PC-9 (cell line): ENCODE measurements at regions not wholly inside any gene's neighbourhood (a gene's known extent, or its start where the extent isn't known, plus 50 kb on each side); places are given as distances from the start of the nearest gene placed in this dataset.

Experiments used
- BruUV-seq: library from RNA; stranded (reverse); fragments of 400-500 nt; replicated peaks from 2 replicates; lab custom pipeline; 2021; lab: Mats Ljungman, UMichigan
- CTCF ChIA-PET: fragments of 300-600 bp; sonication (Branson Sonifier 250); formaldehyde crosslinking; loops from one replicate; lab custom pipeline; 2022; ENCODE audit warnings: antibody characterized with exemption; lab: Charles Lee
- POLR2A ChIA-PET: fragments of 300-600 bp; sonication (Branson Sonifier 250); formaldehyde crosslinking; loops from one replicate; lab custom pipeline; 2022; ENCODE audit warnings: antibody characterized with exemption; ENCODE audit not compliant: unreplicated experiment; lab: Charles Lee
- DNase-seq, 2 experiments: peaks; one replicate each; pipeline versions ENCODE4 v3.0.0 to v3.0.0-alpha.2; 2015 to 2022; ENCODE audit warnings: mixed read lengths in 1 of 2
- H2AFZ ChIP-seq: fragments of 200-600 bp; sonication (generic); 2 replicates; pipeline ENCODE4 v1.8.1; 2017; ENCODE audit warnings: antibody characterized with exemption
- H3F3A ChIP-seq: fragments of 200-600 bp; sonication (generic); 2 replicates; pipeline ENCODE4 v1.8.1; 2017; ENCODE audit warnings: antibody characterized with exemption, mild to moderate bottlenecking, low read depth; ENCODE audit not compliant: insufficient read depth
- H3K27ac ChIP-seq: fragments of 200-600 bp; sonication (generic); 2 replicates; pipeline ENCODE4 v1.6.1; 2016; ENCODE audit warnings: mixed run types
- H3K27me3 ChIP-seq: fragments of 200-600 bp; sonication (generic); 2 replicates; pipeline ENCODE4 v1.6.1; 2016; ENCODE audit warnings: low read depth, mixed run types; ENCODE audit not compliant: insufficient read depth
- H3K36me3 ChIP-seq: fragments of 200-600 bp; sonication (generic); 2 replicates; pipeline ENCODE4 v1.6.1; 2016; ENCODE audit warnings: low read depth, mixed run types
- H3K4me1 ChIP-seq: fragments of 200-600 bp; sonication (generic); replicated peaks from 2 replicates; pipeline ENCODE4 v1.6.1; 2016; ENCODE audit warnings: mixed run types; ENCODE audit not compliant: insufficient read depth
- H3K4me2 ChIP-seq: fragments of 200-600 bp; sonication (generic); 2 replicates; pipeline ENCODE4 v1.6.1; 2017; ENCODE audit warnings: mixed run types
- H3K4me3 ChIP-seq: fragments of 200-600 bp; sonication (generic); 2 replicates; pipeline ENCODE4 v1.6.1; 2016; ENCODE audit warnings: mixed run types
- H3K79me2 ChIP-seq: fragments of 200-600 bp; sonication (generic); 2 replicates; pipeline ENCODE4 v1.6.1; 2017; ENCODE audit warnings: low read depth, mixed run types
- H3K9me2 ChIP-seq: fragments of 200-600 bp; sonication (generic); 2 replicates; pipeline ENCODE4 v1.8.1; 2017; ENCODE audit warnings: mild to moderate bottlenecking; ENCODE audit not compliant: insufficient read depth
- H3K9me3 ChIP-seq: fragments of 200-600 bp; sonication (generic); 2 replicates; pipeline ENCODE4 v1.8.1; 2016; ENCODE audit warnings: low read depth; ENCODE audit not compliant: insufficient read depth
- H4K20me1 ChIP-seq: fragments of 200-600 bp; sonication (generic); 2 replicates; pipeline ENCODE4 v1.8.1; 2017; ENCODE audit not compliant: insufficient read depth
- CTCF ChIP-seq: fragments of 200-600 bp; sonication (generic); conservative IDR thresholded peaks from 2 replicates; pipeline ENCODE4 v1.6.1; 2017; ENCODE audit warnings: mixed run types, antibody characterized with exemption, mild to moderate bottlenecking, moderate library complexity
- EZH2 ChIP-seq: fragments of 200-600 bp; sonication (generic); IDR thresholded peaks from 2 replicates; pipeline ENCODE4 v1.8.0; 2017; ENCODE audit warnings: antibody characterized with exemption, low read depth
- intact Hi-C: fragments of 100-400 bp; cut with micrococcal nuclease; formaldehyde crosslinking; loops from one replicate; pipeline ENCODE4 v1.10.0; 2022; ENCODE audit not compliant: unreplicated experiment

- DNase-seq = no peak
- H2AFZ ChIP-seq = no peak overlapping the region
- no peak for TF ChIP-seq EZH2
- TF ChIP-seq CTCF = no peak
- intact Hi-C loops = no loop called here
- no peaks in the 10 kb centered on the region for H3F3A ChIP-seq
- H3K4me2 ChIP-seq = no peak overlapping the region
- no peak overlapping the region for H3K4me3 ChIP-seq
- no peaks in the 10 kb centered on the region for H3K36me3 ChIP-seq
- no peaks in the 10 kb centered on the region for H3K27me3 ChIP-seq
- no peaks in the 10 kb centered on the region for H3K4me1 ChIP-seq
- no peak overlapping the region for H3K27ac ChIP-seq
- H3K9me2 ChIP-seq = no peaks in the 10 kb centered on the region
- no peaks in the 10 kb centered on the region for H3K9me3 ChIP-seq
- BruUV-seq = no TSS peak
- H4K20me1 ChIP-seq = no peaks in the 10 kb centered on the region
- H3K79me2 ChIP-seq = no peaks in the 10 kb centered on the region
- ChIA-PET POLR2A (no interaction called here), CTCF (no interaction called here)
Measured at GRCh38 chr9:13904311-13904710, 409.6 kb downstream of the NFIB start.

GRCh38 chr9:13902286-13903066 is 411.5 kb downstream of the NFIB start:
- TF ChIP-seq CTCF (no peak), EZH2 (no peak)
- intact Hi-C loops = no loop called here
- no peaks in the 10 kb centered on the region for H3K4me1 ChIP-seq
- BruUV-seq = no TSS peak
- CTCF ChIA-PET = no interaction called here
- no peak overlapping the region for H3K4me3 ChIP-seq
- no peaks in the 10 kb centered on the region for H3K9me3 ChIP-seq
- H3K27me3 ChIP-seq = no peaks in the 10 kb centered on the region
- no peaks in the 10 kb centered on the region for H3K36me3 ChIP-seq
- H3F3A ChIP-seq = no peaks in the 10 kb centered on the region
- POLR2A ChIA-PET = no interaction called here
- no peak overlapping the region for H3K4me2 ChIP-seq
- H3K79me2 ChIP-seq = no peaks in the 10 kb centered on the region
- no peak for DNase-seq
- H3K27ac ChIP-seq = no peak overlapping the region
- H3K9me2 ChIP-seq = no peaks in the 10 kb centered on the region
- H2AFZ ChIP-seq = no peak overlapping the region
- H4K20me1 ChIP-seq = no peaks in the 10 kb centered on the region

- Histone ChIP-seq H3K9me3 (no peaks in the 10 kb centered on the region), H3K27me3 (no peaks in the 10 kb centered on the region), H3K4me3 (no peak overlapping the region), H3K9me2 (no peaks in the 10 kb centered on the region), H3K4me2 (no peak overlapping the region), H3K79me2 (no peaks in the 10 kb centered on the region), H3K4me1 (no peaks in the 10 kb centered on the region), H3K36me3 (no peaks in the 10 kb centered on the region), H2AFZ (no peak overlapping the region), H4K20me1 (no peaks in the 10 kb centered on the region), H3K27ac (no peak overlapping the region), H3F3A (no peaks in the 10 kb centered on the region)
- CTCF ChIA-PET = no interaction called here
- TF ChIP-seq EZH2 (no peak), CTCF (no peak)
- BruUV-seq = no TSS peak
- POLR2A ChIA-PET = no interaction called here
- intact Hi-C loops = no loop called here
- no peak for DNase-seq
Measured at GRCh38 chr9:13901176-13901575, 412.8 kb downstream of the NFIB start.
